OCI-LY3 (cell line): ENCODE measurements at regions not wholly inside any gene's neighbourhood (a gene's known extent, or its start where the extent isn't known, plus 50 kb on each side); places are given as distances from the start of the nearest gene placed in this dataset.

Experiments
- H2AFZ ChIP-seq: fragments of 200-600, 300-600 bp; shearing (Covaris generic); 2 replicates; pipeline ENCODE4 v1.6.0; 2014; ENCODE audit warnings: antibody characterized with exemption, low read depth, low read length
- H3K27ac ChIP-seq: fragments of 200-600, 300-600 bp; sonication (generic); 2 replicates; pipeline ENCODE4 v1.5.1; 2014; ENCODE audit warnings: mild to moderate bottlenecking, low read length, moderate library complexity, mixed read lengths
- H3K27me3 ChIP-seq: fragments of 200-600, 300-600 bp; sonication (generic); 2 replicates; pipeline ENCODE4 v1.6.1; 2014; ENCODE audit warnings: low read depth, low read length, mixed read lengths
- H3K36me3 ChIP-seq: fragments of 200-600, 300-600 bp; sonication (generic); replicated peaks from 2 replicates; pipeline ENCODE3; 2014; ENCODE audit warnings: low read depth, low read length, mixed read lengths
- H3K4me1 ChIP-seq: fragments of 300-600, 200-600 bp; sonication (generic); 2 replicates; pipeline ENCODE4 v1.6.1; 2014; ENCODE audit warnings: low read length, mixed read lengths
- H3K4me2 ChIP-seq: fragments of 200-600, 300-600 bp; sonication (generic); 2 replicates; pipeline ENCODE4 v1.6.1; 2014; ENCODE audit warnings: low read length, mixed read lengths
- H3K4me3 ChIP-seq: fragments of 300-600, 200-600 bp; sonication (generic); 2 replicates; pipeline ENCODE4 v1.5.1; 2014; ENCODE audit warnings: antibody characterized with exemption, mild to moderate bottlenecking, low read length, moderate library complexity
- H3K79me2 ChIP-seq: fragments of 300-600, 200-600 bp; shearing (Covaris generic); 2 replicates; pipeline ENCODE4 v1.6.1; 2014; ENCODE audit warnings: mild to moderate bottlenecking, low read length, mixed read lengths
- H3K9ac ChIP-seq: fragments of 300-600, 200-600 bp; shearing (Covaris generic); 2 replicates; pipeline ENCODE4 v1.6.0; 2014; ENCODE audit warnings: mild to moderate bottlenecking, low read length, moderate library complexity
- H3K9me3 ChIP-seq: fragments of 200-600, 300-600 bp; shearing (Covaris generic); 2 replicates; pipeline ENCODE4 v1.6.1; 2014; ENCODE audit warnings: low read length, mixed read lengths; ENCODE audit not compliant: insufficient read depth
- H4K20me1 ChIP-seq: fragments of 200-600, 300-600 bp; sonication (generic); 2 replicates; pipeline ENCODE4 v1.6.1; 2016; ENCODE audit warnings: low read length, mixed read lengths; ENCODE audit not compliant: insufficient read depth
- EZH2phosphoT487 ChIP-seq: fragments of 200-600 bp; shearing (Covaris generic); IDR thresholded peaks from 2 replicates; pipeline ENCODE4 v1.6.1; 2018; ENCODE audit warnings: antibody characterized with exemption, mixed run types, low read depth
- TF ChIP-seq, protein P1 (sequence below): fragments of 200-600, 300-600 bp; sonication (generic); IDR thresholded peaks from 2 replicates; pipeline ENCODE4 v1.5.1; 2014; ENCODE audit warnings: antibody characterized with exemption, low read length, low read depth

DNA sequence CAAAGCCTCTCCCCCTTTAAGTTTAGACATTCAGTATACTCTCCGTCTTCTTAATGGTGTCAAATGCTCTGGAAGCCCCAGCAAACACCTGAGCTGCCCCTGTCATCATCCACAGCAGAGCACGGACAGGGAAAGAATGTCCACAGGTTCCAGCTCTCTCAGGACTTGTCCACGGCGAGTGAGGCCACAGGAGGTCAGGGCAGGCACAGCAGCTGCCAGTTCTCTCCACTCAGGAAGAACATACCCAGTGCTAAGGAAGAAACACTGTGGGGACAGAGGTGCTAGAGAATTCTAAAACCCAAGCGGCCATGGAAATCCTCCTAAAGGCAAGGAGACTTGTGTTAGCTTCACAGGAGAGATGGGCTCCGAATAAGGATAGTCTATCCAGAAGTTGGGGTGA is 132.0 kb upstream of the SERP2 start:
- Histone ChIP-seq H3K4me2 (no peak overlapping the region), H3K79me2 (no peaks in the 10 kb centered on the region), H3K27me3 (peaks cover 23% of the 10 kb centered on the region), H3K36me3 (no peaks in the 10 kb centered on the region), H3K27ac (no peak overlapping the region), H3K4me1 (peaks cover 6% of the 10 kb centered on the region), H3K9me3 (no peaks in the 10 kb centered on the region), H3K4me3 (no peak overlapping the region), H2AFZ (no peak overlapping the region), H4K20me1 (no peaks in the 10 kb centered on the region), H3K9ac (no peak overlapping the region)
- TF ChIP-seq, protein P1, sequence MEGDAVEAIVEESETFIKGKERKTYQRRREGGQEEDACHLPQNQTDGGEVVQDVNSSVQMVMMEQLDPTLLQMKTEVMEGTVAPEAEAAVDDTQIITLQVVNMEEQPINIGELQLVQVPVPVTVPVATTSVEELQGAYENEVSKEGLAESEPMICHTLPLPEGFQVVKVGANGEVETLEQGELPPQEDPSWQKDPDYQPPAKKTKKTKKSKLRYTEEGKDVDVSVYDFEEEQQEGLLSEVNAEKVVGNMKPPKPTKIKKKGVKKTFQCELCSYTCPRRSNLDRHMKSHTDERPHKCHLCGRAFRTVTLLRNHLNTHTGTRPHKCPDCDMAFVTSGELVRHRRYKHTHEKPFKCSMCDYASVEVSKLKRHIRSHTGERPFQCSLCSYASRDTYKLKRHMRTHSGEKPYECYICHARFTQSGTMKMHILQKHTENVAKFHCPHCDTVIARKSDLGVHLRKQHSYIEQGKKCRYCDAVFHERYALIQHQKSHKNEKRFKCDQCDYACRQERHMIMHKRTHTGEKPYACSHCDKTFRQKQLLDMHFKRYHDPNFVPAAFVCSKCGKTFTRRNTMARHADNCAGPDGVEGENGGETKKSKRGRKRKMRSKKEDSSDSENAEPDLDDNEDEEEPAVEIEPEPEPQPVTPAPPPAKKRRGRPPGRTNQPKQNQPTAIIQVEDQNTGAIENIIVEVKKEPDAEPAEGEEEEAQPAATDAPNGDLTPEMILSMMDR: no peak
- TF ChIP-seq EZH2phosphoT487: no peak

DNA sequence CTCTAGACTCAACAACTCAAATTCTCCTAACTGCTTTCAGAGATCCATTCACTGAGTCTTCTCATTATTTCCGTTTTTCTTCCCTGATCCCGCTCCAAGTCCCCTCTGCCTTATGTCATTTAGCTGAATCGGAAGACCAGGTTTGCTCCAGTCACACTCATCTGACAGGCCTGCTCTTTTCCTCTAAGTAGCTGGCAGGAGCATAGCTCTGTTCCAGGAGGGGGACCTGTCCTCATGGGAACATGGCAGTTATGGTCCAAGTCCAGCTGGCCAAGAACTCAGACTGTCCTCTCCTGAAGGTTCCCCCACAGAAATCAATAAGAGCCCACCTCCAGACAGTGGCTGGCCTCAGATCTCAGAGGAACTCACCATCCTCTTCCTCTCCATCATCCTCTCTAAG is 130.9 kb upstream of the SERP2 start:
- no peak for TF ChIP-seq EZH2phosphoT487
- TF ChIP-seq, protein P1: no peak
- H3K4me2 ChIP-seq: no peak overlapping the region
- no peaks in the 10 kb centered on the region for H4K20me1 ChIP-seq
- no peaks in the 10 kb centered on the region for H3K79me2 ChIP-seq
- no peaks in the 10 kb centered on the region for H3K9me3 ChIP-seq
- no peaks in the 10 kb centered on the region for H3K4me1 ChIP-seq
- no peak overlapping the region for H3K27ac ChIP-seq
- H3K9ac ChIP-seq: no peak overlapping the region
- H2AFZ ChIP-seq: no peak overlapping the region
- H3K4me3 ChIP-seq: no peak overlapping the region
- H3K36me3 ChIP-seq: no peaks in the 10 kb centered on the region
- peaks cover 15% of the 10 kb centered on the region; the same call in 1 of the 2 replicates for H3K27me3 ChIP-seq

DNA sequence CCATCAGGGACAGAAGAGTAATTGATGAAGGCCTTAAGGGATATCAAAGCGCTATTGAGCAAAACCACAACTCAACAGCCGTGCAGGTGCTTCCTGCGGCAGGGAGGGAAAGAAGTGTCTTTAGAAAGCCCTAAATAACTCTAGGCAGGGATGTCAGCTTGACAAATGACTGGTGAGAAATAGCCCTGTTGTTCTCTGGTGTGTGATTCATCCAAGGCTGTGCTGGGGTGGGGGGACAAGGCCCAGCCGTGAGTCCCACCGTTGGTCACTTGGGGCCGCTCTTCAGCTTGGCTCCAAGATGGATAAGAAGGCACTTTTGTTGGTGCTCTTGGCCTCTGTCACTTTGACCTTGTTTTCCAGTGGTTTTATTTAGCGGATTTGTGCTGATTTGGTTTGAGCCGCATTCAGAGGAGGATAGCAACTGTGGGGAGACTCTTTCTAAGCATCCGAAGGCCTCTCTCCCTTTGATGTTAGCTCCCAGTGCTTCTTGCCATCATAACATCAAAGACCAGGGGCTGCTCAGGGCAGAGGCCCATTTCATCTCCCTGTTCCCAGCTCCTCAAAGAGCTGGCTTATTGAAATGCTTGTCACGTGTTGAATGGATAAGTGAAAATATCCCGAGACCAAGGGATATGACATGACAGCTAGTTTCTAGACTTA is 130.3 kb upstream of the SERP2 start:
- Histone ChIP-seq H3K27ac (no peak overlapping the region), H3K4me3 (no peak overlapping the region), H3K79me2 (no peaks in the 10 kb centered on the region), H4K20me1 (no peaks in the 10 kb centered on the region), H3K4me2 (no peak overlapping the region), H2AFZ (no peak overlapping the region), H3K27me3 (peaks cover 15% of the 10 kb centered on the region; the same call in 1 of the 2 replicates), H3K4me1 (no peaks in the 10 kb centered on the region), H3K9ac (no peak overlapping the region), H3K36me3 (no peaks in the 10 kb centered on the region), H3K9me3 (no peaks in the 10 kb centered on the region)
- no peak for TF ChIP-seq EZH2phosphoT487
- TF ChIP-seq, protein P1: peak; percentile 56

DNA sequence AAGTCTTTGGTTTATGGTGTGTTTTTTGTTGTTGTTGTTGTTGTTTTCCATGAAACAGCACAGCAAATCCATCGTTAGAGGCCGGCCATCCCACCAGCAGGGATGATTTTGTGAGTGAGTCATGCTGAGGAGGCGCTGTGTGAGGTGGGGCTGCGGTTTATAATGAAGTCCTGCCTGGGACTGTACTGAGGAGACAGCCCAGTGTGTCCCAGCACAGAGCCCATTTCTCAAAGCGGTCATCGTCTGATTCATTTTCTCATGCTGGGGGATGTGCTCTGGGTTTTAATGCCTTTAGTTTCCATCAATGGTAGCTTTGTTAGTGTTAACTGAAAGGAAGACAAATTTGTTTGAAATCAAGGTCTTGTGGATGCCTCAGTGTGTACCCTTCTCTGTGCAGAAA is 129.3 kb upstream of the SERP2 start:
- H4K20me1 ChIP-seq: no peaks in the 10 kb centered on the region
- no peaks in the 10 kb centered on the region for H3K4me1 ChIP-seq
- H3K4me2 ChIP-seq: no peak overlapping the region
- H3K9me3 ChIP-seq: no peaks in the 10 kb centered on the region
- no peaks in the 10 kb centered on the region for H3K36me3 ChIP-seq
- no peak overlapping the region for H3K9ac ChIP-seq
- H3K27me3 ChIP-seq: peaks cover 15% of the 10 kb centered on the region; the same call in 1 of the 2 replicates
- no peak overlapping the region for H3K27ac ChIP-seq
- no peak overlapping the region for H2AFZ ChIP-seq
- no peaks in the 10 kb centered on the region for H3K79me2 ChIP-seq
- no peak for TF ChIP-seq EZH2phosphoT487
- TF ChIP-seq, protein P1: no peak
- no peak overlapping the region for H3K4me3 ChIP-seq
